GM21619 (cell line): ENCODE measurements at regions not wholly inside any gene's neighbourhood (a gene's known extent, or its start where the extent isn't known, plus 50 kb on each side); places are given as distances from the start of the nearest gene placed in this dataset.
"Not testable (repeated sequence)": the region's sequence is repeated elsewhere in the genome, so short reads cannot be mapped to it uniquely, and the experiment has no call there.

Experiments
- ATAC-seq: cut with Tn5 transposase; IDR thresholded peaks from one replicate; pipeline ENCODE4 v1.9.1; 2021; ENCODE audit not compliant: unreplicated experiment

GRCh38 chr13:74747186-74747955 is 613.2 kb upstream of the KLF12 start:
- no peak for ATAC-seq

GRCh38 chr13:74743992-74744391 is 609.8 kb upstream of the KLF12 start:
- ATAC-seq, result no peak

GRCh38 chr13:74741732-74742131 is 607.5 kb upstream of the KLF12 start:
- ATAC-seq, result no peak

DNA sequence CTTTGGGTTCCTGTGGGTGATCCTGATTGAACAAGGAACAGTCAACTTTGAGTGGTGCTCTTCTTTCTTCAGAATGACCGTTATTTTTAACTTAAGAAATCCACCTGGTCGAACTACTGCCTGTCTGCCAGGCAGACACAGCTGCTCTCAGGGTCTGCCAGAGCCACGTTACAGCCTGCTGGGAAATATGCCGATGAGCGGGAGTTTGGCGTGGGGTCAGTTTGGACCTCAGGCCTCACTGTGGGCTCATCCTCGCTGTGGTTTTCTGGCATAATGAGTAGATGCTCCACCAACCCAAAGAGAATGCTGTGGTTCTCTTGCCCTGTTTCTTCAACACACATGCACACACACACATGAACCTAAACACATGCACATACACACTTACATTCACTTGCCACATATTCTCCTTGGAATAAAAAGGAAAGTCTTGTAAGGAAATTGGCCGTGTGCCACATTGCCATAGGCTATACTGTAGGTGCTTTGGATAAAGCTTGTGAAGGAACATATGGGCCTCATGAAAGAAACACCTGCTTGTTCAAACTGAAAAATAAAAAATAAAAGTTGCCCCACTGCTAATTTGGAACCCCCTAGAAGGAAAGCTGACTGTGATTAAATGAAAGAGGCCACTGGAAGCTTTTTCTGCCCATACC is 598.7 kb upstream of the KLF12 start:
- ATAC-seq, result no peak

DNA sequence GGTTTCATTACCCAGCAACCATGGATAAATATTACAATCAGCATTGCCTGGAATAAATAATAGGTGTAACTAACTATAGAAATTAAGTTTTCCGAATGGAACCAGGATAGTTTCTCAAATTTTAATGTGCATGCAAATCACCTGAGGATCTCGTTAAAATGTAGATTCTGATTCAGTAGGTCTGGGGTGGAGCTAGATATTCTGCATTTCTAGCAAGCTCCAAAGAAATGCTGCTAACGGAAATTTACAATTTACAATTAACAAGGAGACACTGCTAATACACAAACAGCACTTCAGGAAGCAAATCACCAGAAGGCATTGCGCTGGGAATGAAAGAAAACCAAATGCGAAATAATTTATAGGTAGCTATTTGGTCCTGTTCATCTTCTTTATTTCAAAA is 597.5 kb upstream of the KLF12 start:
- ATAC-seq, result no peak

DNA sequence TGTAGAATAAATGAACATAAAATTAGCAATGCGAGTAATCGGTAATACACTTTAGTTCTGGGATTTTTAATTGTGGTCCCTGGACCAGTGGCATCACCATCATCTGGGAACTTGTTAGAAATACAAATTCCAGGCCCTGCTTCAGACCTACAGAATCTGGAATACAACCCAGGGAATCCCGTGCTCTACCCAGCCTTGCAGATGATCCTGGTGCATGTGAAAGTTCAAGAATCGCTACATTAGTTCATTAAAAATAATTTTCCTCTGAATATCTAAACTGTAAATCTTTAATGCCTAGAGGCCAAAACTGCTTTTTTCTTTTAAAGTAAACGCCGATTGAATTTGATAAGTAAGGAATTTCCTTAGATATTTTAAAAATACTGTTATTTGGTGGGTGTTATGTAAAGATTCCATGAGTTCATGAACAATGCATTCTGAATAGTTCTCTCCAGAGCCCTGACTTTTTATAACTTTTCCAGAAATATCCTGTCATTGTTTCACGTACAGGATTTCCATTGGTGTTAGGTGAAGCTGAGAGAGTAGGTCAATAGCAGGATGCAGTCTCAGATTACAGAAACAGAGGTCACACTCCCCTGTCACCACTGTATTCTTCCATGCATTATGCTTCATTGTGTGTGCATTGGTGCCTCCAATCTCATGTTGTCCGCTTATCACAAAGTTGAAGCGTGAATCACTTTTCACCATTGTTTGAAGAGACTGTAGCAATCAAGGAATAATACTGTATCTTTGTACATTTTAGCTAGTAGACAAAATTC is 596.5 kb upstream of the KLF12 start:
- no peak for ATAC-seq

DNA sequence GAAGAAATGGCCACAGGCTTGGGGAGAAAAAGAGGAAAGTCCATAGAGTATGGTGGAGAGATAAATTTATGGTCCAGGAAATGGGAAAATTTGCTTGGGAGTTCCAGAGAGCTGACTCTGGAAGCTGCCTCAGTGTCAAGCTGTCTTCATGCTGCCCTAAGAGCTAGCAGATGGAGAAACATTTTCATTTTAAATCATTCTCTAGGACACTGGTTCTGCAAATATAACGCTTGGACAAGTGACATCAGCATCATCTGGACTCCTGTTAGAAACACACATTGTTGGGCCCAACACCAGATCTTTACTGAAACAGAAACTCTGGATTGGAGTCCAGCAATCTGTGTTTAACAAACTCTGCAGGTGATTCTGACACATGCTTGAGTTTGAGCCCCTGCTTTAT is 592.0 kb upstream of the KLF12 start:
- no peak for ATAC-seq

DNA sequence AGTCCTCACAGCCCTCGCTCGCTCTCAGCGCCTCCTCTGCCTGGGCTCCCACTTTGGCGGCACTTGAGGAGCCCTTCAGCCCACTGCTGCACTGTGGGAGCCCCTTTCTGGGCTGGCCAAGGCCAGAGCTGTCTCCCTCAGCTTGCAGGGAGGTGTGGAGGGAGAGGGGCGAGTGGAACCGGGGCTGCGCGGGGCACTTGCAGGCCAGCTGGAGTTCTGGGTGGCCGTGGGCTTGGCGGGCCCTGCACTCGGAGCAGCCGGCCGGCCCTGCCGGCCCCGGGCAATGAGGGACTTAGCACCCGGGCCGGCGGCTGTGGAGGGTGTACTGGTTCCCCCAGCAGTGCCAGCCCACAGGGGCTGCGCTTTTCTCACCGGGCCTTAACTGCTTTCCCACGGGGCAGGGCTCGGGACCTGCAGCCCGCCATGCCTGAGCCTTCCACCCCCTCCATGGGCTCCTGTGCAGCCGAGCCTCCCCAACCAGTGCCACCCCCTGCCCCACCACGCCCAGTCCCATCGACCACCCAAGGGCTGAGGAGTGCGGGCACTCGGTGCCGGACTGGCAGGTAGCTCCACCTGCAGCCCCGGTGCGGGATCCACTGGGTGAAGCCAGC is 584.1 kb upstream of the KLF12 start:
- not testable (repeated sequence) for ATAC-seq

- ATAC-seq, result no peak
These were observed 581.5 kb upstream of the KLF12 start for GRCh38 chr13:74715718-74716117.

DNA sequence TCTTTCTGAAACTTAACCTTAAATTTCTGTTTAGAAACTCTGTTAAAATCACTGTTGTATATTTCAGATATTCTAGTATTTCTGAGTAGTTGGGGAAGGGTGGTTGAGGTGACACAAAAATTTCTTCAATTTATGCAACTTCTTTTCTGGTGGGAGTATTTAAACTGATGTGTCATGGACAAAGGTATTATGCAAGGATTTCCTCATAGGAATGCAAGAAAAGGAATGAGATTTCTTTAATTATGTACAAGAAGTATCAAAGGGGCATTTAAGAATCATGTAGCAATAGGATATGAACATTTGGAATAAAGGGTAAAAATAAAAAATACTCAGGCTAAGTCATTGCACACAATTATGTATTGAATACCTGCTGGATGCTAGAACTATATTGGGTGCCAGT is 575.8 kb upstream of the KLF12 start:
- ATAC-seq, result no peak

DNA sequence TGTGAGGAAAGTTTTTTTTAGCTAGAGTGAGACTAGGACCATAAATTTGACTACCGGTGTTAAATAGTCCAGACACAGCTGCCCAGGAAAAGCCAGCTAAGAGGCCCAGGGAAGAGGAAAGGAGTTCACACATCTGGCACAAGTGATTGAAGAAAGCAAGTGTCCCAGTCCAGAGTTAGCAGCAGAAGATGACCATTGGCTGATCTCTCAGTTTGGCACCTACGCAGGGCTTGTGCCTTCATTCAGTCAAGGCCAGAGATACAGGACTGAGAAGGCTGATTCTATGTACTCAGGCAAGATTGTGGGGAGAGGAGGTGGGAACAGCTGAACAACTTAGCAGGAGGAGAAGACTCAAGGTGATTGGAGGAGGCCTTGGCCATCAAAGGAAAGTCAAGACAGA is 575.0 kb upstream of the KLF12 start:
- no peak for ATAC-seq

DNA sequence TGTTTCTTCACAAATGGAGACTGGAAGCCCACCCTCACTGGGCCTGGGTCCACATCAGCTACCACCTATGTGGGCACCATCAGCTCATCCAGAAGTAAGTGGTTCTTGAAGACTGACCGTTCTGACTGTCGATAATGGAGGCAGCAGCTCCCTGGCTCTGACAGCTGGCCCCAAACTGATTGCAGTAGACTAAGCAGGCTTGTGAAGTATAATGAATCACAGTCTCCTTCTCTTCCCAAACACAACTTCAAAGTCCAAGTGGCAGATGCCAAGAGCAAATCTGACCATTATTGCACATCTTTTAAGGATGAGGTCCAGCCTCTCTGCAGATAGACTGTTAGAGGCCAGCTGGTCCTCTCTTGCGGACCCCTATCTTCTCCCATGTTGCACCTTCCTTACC is 574.4 kb upstream of the KLF12 start:
- no peak for ATAC-seq

DNA sequence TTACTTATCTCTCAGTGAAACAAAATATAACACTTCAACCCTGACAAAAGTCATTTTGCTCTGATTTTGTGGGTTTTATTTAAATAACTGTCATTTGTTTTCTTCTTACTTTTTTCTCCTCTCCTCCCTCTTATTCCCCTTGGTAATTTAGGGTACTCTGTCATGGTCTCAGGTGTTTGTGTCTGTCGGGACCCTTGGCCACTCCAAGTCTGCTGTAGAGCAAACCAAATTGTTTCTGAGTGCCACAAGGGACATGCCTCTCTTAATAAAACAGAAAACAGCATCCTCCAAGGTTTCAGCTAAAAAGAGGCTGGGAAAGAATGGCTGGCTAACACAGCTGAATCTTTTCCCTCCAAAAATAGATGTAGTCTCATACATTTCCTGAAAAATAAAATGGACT is 573.1 kb upstream of the KLF12 start:
- ATAC-seq, result no peak

DNA sequence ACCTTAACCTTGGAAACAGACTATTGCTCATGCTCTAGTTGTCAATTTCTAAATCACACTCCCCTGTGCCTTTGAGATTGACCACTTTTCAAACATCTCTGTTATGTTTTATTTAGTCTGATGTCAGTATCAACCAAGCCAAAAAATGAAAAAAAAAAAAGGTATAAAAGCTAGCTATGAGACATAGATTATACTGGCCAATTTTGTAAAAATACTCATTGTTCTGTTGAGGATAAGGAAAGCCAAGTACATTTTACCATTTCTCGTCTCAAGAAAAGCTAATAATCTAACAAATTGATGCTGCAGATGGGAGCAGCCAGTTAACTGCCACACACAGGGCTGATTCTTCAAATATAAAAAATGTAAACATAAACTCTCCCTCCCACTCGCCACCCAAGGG is 572.6 kb upstream of the KLF12 start:
- no peak for ATAC-seq

DNA sequence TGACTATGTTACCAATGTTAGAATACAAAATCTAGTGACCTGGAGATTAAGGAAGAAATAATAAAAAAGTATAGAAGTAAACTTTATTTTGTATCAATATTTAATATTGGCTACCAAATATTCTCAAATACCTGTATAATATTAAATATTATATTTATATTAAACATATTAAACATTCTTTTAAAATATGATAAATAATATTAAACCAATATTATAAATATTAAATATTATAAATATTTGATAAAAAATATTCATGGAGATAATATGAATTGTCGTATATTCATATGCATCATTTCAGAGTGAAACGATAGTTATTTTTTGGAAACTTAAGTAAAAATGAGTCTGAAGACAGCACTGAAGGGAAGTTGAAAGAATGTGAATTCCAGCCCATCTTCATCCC is 571.2 kb upstream of the KLF12 start:
- ATAC-seq, result no peak

DNA sequence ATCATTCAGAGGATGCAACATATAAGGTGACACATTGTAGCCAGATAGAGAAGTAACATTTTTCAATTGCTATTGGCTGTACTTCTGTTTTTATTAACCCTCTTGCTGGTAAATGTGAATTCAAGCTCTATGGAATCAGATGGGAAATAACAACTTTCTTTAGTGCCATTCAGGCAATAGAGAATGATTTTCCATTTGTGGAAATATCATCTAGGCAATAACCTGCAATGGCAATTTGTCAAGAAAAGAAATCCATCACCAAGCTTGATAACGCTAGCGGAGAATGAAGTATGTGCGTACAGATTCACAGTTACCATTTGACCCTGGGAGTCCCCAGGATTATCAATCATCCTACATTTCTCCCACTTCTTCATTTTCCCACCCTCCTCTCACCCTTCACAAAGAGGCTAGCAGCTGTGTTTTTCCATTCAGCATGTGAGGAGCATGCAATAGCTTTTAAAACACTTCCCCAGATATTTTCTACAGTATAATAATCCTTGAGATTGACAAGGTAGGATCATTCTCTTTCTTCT is 569.7 kb upstream of the KLF12 start:
- ATAC-seq, result no peak

- no peak for ATAC-seq
These were observed 562.1 kb upstream of the KLF12 start for GRCh38 chr13:74696148-74696922.

DNA sequence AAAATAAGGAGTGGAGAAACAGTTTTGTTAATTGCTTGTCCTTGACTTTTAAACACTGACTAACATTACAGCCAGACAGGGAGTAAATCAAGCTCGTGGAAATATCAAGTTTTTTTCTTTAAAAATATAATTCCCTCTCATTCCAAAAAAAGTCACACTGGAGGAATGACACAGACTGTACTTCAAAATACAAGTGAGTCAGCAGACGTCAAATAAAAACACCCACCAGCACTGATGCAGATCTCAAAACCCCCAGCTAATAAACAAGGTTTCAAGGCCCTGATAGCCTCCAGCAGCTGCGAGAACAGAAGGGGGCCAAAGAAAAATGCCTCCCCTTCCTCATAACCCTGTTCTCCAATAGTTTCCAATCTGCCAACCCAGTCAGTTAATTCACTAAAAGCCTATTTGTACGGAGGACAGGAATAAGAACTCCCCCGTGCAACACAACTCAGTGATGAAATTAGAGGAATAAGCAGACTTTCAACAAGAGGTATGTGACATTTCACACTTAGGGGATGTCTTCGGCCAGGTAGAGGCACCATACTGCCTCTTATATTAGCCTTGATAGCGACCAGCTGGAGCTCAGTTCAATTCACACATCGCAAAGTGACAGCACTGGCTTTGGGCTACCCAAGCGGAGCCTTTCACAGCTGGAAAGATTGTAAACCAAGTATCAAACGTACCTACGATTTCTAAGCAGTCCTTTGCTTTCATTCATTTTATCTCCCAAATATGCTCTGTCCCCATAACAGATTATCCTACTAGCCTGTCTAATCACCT is 561.0 kb upstream of the KLF12 start:
- no peak for ATAC-seq

DNA sequence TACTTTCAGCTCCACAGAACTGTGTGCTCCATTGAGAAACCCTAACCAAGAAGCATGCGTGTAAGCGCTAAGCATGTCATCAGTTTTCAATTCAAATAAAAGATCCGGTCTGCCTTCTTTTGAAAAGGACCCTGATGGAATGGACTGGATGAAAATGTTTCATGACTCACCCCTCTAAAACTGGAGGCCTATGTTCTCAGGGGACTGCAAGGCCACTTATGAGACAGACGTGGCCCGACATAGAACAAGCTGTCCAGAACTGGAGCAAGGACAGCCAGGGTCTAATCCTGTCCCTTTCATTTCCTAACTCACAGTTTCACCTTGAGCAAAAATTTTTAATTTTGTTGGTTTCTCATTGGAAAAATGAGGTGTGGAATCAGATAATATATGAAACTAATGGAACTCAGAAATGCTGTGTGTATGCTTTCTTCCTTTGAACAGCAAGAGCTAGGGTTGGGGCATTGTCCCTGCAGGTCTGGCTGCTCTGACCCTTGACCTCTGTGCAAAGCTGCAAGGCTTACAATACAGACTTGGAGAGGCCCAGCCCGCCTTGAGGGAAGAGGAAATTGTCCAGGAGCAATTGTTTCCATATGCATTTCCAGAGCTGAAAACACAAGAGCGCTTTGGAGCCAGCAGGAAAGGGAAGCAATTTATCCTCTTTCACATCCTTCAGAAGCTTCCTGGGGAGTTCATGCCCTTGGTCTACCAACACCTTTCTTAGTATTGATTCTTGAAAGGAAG is 553.4 kb upstream of the KLF12 start:
- ATAC-seq, result no peak
